Neutrophil (primary cell): ENCODE measurements at regions not wholly inside any gene's neighbourhood (a gene's known extent, or its start where the extent isn't known, plus 50 kb on each side); places are given as distances from the start of the nearest gene placed in this dataset.

Experiments
- H3K27ac ChIP-seq: fragments of 200-600 bp; sonication (generic); 2 replicates; pipeline ENCODE4 v1.5.1; 2016; ENCODE audit warnings: mild to moderate bottlenecking, moderate library complexity
- H3K27me3 ChIP-seq: fragments of 200-600 bp; sonication (generic); 2 replicates; pipeline ENCODE4 v1.6.0; 2016; ENCODE audit warnings: mild to moderate bottlenecking
- H3K36me3 ChIP-seq: fragments of 200-600 bp; sonication (generic); 2 replicates; pipeline ENCODE4 v1.5.1; 2017
- H3K4me1 ChIP-seq, 2 experiments: fragments of 200-600 bp in 1 of 2; sonication (generic) in 1 of 2; 1 replicate in 1 of 2; 2 replicates in 1 of 2; pipeline versions ENCODE4 v1.5.1 to v1.6.1; 2013 to 2016; ENCODE audit warnings: low read depth in 1 of 2, low read length in 1 of 2, mild to moderate bottlenecking in 1 of 2, moderate library complexity in 1 of 2; ENCODE audit not compliant: control insufficient read depth in 1 of 2, insufficient read depth in 1 of 2
- H3K4me3 ChIP-seq, 2 experiments: fragments of 200-600 bp in 1 of 2; sonication (generic) in 1 of 2; 1 replicate in 1 of 2; 2 replicates in 1 of 2; pipeline ENCODE4 v1.5.1; 2013 to 2016; ENCODE audit warnings: low read depth in 1 of 2, low read length in 1 of 2, mild to moderate bottlenecking in 1 of 2, moderate library complexity in 1 of 2
- H3K9me3 ChIP-seq: fragments of 200-600 bp; sonication (generic); 2 replicates; pipeline ENCODE4 v1.5.1; 2016
- CTCF ChIP-seq: fragments of 200-600 bp; sonication (generic); IDR thresholded peaks from 2 replicates; pipeline ENCODE4 v1.5.1; 2016; ENCODE audit warnings: antibody characterized with exemption

GRCh38 chr3:23086831-23087230, 116.3 kb upstream of the UBE2E2 start:
- no peaks in the 10 kb centered on the region for H3K36me3 ChIP-seq
- no peak for TF ChIP-seq CTCF
- H3K27ac ChIP-seq = no peak overlapping the region
- no peaks in the 10 kb centered on the region for H3K4me1 ChIP-seq
- no peaks in the 10 kb centered on the region for H3K9me3 ChIP-seq
- H3K27me3 ChIP-seq = no peaks in the 10 kb centered on the region
- H3K4me3 ChIP-seq = no peak overlapping the region

- Histone ChIP-seq H3K27me3 (no peaks in the 10 kb centered on the region), H3K36me3 (no peaks in the 10 kb centered on the region), H3K9me3 (no peaks in the 10 kb centered on the region), H3K4me3 (no peak overlapping the region), H3K27ac (no peak overlapping the region), H3K4me1 (no peaks in the 10 kb centered on the region)
- TF ChIP-seq CTCF = no peak
Observed at GRCh38 chr3:23094412-23094811, 108.7 kb upstream of the UBE2E2 start.

- TF ChIP-seq CTCF = no peak
Observed at GRCh38 chr3:23094890-23095462, 108.2 kb upstream of the UBE2E2 start.

GRCh38 chr3:23096041-23096440, 107.1 kb upstream of the UBE2E2 start:
- H3K4me1 ChIP-seq = no peaks in the 10 kb centered on the region
- no peaks in the 10 kb centered on the region for H3K9me3 ChIP-seq
- no peak for TF ChIP-seq CTCF
- H3K27ac ChIP-seq = no peak overlapping the region
- no peaks in the 10 kb centered on the region for H3K36me3 ChIP-seq
- no peak overlapping the region for H3K4me3 ChIP-seq
- no peaks in the 10 kb centered on the region for H3K27me3 ChIP-seq

More at GRCh38 chr3:23094890-23095462, 108.2 kb upstream of the UBE2E2 start:
- Histone ChIP-seq H3K4me3 (no peak overlapping the region), H3K27ac (no peak overlapping the region), H3K4me1 (no peaks in the 10 kb centered on the region), H3K36me3 (no peaks in the 10 kb centered on the region), H3K27me3 (no peaks in the 10 kb centered on the region), H3K9me3 (no peaks in the 10 kb centered on the region)

GRCh38 chr3:23099021-23099420, 104.1 kb upstream of the UBE2E2 start:
- Histone ChIP-seq H3K9me3 (no peaks in the 10 kb centered on the region), H3K4me1 (no peaks in the 10 kb centered on the region), H3K4me3 (no peak overlapping the region), H3K27me3 (no peaks in the 10 kb centered on the region), H3K27ac (no peak overlapping the region), H3K36me3 (no peaks in the 10 kb centered on the region)
- TF ChIP-seq CTCF = no peak

- H3K9me3 ChIP-seq = no peaks in the 10 kb centered on the region
- no peak for TF ChIP-seq CTCF
- no peaks in the 10 kb centered on the region for H3K4me1 ChIP-seq
- H3K4me3 ChIP-seq = no peak overlapping the region
- no peak overlapping the region for H3K27ac ChIP-seq
- no peaks in the 10 kb centered on the region for H3K27me3 ChIP-seq
- H3K36me3 ChIP-seq = no peaks in the 10 kb centered on the region
Observed at GRCh38 chr3:23099677-23100076, 103.5 kb upstream of the UBE2E2 start.
